SK-N-MC (cell line): ENCODE measurements at regions not wholly inside any gene's neighbourhood (a gene's known extent, or its start where the extent isn't known, plus 50 kb on each side); places are given as distances from the start of the nearest gene placed in this dataset.

Experiments used
- DNase-seq: peaks from one replicate; pipeline ENCODE4 v3.0.0-alpha.2; 2011; ENCODE audit warnings: low read depth, low spot score
- H3K27ac ChIP-seq: fragments of 200-600 bp; sonication (generic); 2 replicates; pipeline ENCODE4 v1.5.1; 2016; ENCODE audit warnings: mixed run types
- H3K36me3 ChIP-seq: fragments of 200-600 bp; sonication (generic); 2 replicates; pipeline ENCODE4 v1.6.1; 2017; ENCODE audit warnings: antibody characterized with exemption, low read length, mixed read lengths; ENCODE audit not compliant: insufficient read depth
- H3K4me3 ChIP-seq: fragments of 200-600 bp; sonication (generic); 2 replicates; pipeline ENCODE4 v1.5.1; 2016
- H3K9ac ChIP-seq: fragments of 200-600 bp; sonication (generic); 2 replicates; pipeline ENCODE4 v1.8.0; 2017; ENCODE audit warnings: mixed run types, mixed read lengths; ENCODE audit not compliant: insufficient read length
- H3K9me3 ChIP-seq: fragments of 200-600 bp; sonication (generic); 2 replicates; pipeline ENCODE4 v1.6.1; 2017; ENCODE audit warnings: low read depth, mild to moderate bottlenecking, antibody characterized with exemption, low read length, moderate library complexity, mixed read lengths
- EZH2 ChIP-seq: fragments of 200-600 bp; sonication (generic); IDR thresholded peaks from one replicate; pipeline ENCODE4 v1.6.1; 2017; ENCODE audit warnings: antibody characterized with exemption
- FOXP2 ChIP-seq: optimal IDR thresholded peaks from 2 replicates; pipeline ENCODE3; 2011; ENCODE audit warnings: mild to moderate bottlenecking, moderate library complexity; ENCODE audit not compliant: insufficient read depth; ENCODE audit errors: extremely low read length, control extremely low read depth
- POLR2AphosphoS5 ChIP-seq: IDR thresholded peaks from 2 replicates; pipeline ENCODE4 v1.6.1; 2012; ENCODE audit warnings: mild to moderate bottlenecking, low read depth, low read length, borderline replicate concordance

DNA sequence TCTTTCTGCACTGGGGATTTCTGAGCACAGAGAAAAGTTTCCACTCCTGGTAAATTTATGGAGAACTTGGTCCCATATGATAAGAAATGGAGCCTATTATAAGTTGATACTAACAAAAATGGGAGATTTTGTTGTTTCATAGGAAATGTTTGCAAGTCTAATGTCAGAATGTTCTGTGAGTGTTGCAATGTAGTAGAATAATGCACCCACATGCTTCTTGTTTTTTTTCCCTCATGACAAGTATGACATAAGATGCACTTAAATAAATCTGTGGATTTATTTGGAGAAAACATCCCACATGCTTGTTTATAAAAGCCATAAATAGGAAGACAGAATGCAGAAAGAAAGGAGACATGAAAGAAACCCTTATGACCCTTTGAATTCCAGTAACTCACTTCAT, 50.8 kb upstream of the KCNJ6 start:
- DNase-seq: no peak
- no peak overlapping the region for H3K4me3 ChIP-seq
- TF ChIP-seq EZH2 (no peak), POLR2AphosphoS5 (no peak), FOXP2 (no peak)
- H3K36me3 ChIP-seq: no peaks in the 10 kb centered on the region
- no peak overlapping the region for H3K9ac ChIP-seq
- H3K9me3 ChIP-seq: no peaks in the 10 kb centered on the region
- H3K27ac ChIP-seq: no peak overlapping the region

DNA sequence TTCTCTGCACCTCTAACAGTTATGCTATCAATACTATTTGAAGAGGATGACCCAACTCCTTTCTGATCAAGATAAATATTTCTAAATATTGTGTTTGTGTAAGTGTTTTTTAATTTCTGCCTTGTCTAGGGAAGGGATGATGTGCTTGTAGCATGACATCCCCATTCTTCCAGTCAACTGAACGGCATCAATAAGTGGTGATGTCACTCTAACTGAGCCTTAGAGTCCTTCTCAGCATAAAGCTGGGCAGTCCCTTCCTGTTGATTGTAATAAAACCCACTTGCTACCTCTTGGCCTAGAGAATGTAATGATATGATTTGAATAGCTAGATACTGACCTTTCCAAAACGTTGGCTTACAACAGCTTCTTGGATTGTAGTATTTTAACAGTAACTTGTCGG, 52.5 kb upstream of the KCNJ6 start:
- no peak for TF ChIP-seq EZH2
- TF ChIP-seq FOXP2: no peak
- no peak for TF ChIP-seq POLR2AphosphoS5
- no peak for DNase-seq
- no peak overlapping the region for H3K9ac ChIP-seq
- no peak overlapping the region for H3K27ac ChIP-seq
- H3K9me3 ChIP-seq: no peaks in the 10 kb centered on the region
- no peaks in the 10 kb centered on the region for H3K36me3 ChIP-seq
- H3K4me3 ChIP-seq: no peak overlapping the region

DNA sequence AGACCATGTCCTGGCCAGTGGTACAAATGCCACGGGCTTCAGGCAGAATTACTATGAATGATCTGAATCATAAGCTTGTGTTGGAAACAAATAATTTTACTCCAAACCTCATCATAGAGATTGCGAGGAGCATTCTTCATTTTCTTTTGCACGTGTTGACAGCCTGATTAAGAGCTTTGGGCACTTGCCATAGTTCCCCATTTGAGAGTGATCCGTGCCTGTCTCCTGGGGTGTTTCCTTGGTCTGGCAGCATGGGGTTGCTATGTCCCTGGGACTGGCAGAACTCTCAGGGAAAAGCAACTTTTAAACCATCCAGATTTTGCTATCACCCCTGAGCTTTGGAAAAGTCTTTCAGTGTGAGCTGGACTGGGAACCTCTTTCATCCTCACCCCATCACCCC, 54.3 kb upstream of the KCNJ6 start:
- no peak overlapping the region for H3K27ac ChIP-seq
- no peak overlapping the region for H3K9ac ChIP-seq
- no peak for TF ChIP-seq EZH2
- TF ChIP-seq POLR2AphosphoS5: no peak
- no peak for TF ChIP-seq FOXP2
- no peaks in the 10 kb centered on the region for H3K36me3 ChIP-seq
- H3K9me3 ChIP-seq: no peaks in the 10 kb centered on the region
- H3K4me3 ChIP-seq: no peak overlapping the region
- DNase-seq: no peak

DNA sequence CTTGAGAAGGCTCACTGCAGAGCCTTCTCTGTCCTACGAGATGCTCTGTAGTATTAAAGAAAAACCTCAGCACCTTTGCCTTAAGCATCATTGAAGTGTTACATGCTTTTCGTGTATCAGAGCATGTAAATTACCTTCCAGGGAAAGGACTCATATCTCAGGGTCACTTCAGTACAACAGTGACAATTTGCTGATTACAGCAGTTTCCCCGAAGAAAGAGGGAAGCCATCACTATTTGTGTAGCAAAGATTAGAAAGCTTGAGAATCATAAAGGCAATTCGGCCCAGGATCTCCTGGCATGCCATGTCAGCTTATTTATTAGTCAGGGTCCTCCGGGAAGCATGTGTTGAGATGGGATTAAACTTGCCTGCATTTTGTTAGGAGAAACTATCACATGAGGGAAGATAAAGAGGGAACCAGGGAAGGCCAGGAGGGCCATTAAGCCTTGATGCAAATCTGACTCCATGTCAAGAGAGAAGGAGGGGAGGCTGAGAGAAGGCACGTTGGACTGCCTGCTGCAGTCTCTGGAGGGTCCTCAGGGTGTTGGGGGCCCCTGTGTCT, 55.2 kb upstream of the KCNJ6 start:
- TF ChIP-seq FOXP2: no peak
- TF ChIP-seq POLR2AphosphoS5: no peak
- TF ChIP-seq EZH2: no peak
- no peaks in the 10 kb centered on the region for H3K36me3 ChIP-seq
- no peak overlapping the region for H3K4me3 ChIP-seq
- H3K9me3 ChIP-seq: no peaks in the 10 kb centered on the region
- DNase-seq: no peak
- H3K27ac ChIP-seq: no peak overlapping the region
- H3K9ac ChIP-seq: no peak overlapping the region

DNA sequence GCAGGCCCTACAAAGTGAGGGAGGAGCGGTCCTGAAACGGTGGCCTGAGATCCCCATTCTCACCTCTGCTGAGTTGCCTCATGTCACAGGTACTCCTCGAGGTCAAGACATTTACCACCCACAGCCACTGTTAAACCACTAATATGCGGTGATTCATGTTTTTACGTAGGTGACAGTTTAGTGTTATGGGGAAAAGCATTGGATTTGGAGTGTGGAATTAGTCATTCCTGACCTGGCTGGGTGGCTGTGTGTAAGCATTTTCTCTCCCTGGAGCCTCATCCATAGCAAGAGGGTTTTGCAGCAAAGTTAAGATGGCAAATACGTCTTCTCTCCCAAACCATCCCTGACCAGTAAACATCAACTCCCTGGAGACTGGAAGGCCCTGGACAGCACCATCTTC, 57.8 kb upstream of the KCNJ6 start:
- TF ChIP-seq FOXP2: no peak
- TF ChIP-seq POLR2AphosphoS5: no peak
- H3K36me3 ChIP-seq: no peaks in the 10 kb centered on the region
- no peak for DNase-seq
- H3K27ac ChIP-seq: no peak overlapping the region
- no peak overlapping the region for H3K9ac ChIP-seq
- H3K4me3 ChIP-seq: no peak overlapping the region
- H3K9me3 ChIP-seq: no peaks in the 10 kb centered on the region

DNA sequence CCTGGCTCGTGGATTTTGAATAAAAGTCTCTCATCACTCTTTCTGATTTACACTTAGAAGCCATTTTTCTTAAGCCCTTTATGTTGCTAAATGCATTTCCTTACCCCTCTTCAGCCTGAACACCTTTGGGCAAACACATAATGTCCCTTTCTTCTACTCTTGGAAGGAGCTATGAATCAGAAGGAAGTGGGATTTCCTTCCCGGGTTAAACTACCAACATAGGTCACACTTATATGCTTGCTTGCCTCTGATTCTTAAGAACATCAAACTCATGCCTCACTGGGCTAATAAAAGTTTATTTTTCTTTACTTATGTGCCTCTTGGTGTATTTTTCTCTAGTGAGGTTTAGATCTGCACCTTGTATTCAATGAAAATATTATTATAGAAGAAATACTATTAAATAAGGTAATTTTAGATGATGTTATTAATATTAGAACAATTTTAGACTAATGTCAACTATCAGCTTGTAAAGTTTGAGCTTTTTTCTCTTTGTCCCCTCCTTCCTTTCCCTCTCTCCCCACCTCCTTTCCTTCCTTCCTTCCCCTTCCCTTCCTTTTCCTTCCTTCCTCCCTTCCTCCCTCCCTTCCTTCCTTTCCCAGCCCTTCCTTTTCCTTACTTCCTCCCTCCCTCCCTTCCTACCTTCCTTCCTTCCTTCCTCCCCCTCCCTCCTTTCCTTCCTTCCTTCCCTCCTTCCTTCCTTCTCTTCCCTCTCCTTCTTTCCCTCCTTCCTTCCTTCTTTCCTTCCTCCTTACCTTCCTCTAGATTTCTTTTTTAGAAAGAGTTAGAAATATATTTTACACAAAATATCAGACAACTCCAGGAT, 66.5 kb upstream of the KCNJ6 start:
- Histone ChIP-seq H3K36me3 (no peaks in the 10 kb centered on the region), H3K9ac (no peak overlapping the region), H3K27ac (no peak overlapping the region), H3K9me3 (no peaks in the 10 kb centered on the region), H3K4me3 (no peak overlapping the region)
- TF ChIP-seq POLR2AphosphoS5 (no peak), FOXP2 (no peak), EZH2 (no peak)
- DNase-seq: no peak

DNA sequence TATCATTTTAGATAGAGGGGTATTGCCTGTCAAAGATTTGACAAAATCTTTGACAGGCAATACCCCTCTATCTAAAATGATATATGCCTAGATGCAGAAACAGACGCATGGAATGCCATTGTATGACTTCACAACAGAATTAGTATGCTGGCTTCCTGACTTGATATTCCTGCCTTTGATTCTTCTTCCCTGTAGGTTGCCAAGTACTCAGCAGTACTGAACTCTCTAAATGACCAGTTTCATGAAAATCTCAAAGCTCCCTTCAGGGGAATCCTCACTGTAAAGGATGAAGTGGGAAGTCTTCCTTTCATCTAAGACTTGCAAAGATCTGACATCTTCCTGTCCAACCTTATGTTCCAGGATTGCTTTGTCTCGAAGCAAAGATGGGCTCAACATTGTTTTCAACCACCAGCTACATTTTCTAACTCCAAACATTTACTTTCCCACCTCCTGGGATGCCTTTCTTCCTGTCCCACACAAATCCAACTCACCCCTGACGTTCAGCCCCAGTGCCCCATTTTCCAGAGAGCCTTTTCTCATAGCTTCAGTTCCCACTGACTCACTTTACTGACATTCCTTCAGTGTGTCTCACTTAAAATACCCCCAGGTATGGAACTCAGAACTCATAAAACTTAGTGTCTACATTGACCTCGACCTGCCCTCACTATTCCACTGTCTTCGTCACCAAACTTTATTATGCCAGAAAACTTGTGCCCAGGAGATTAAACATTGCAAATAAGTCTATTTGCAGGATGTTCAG, 67.3 kb upstream of the KCNJ6 start:
- Histone ChIP-seq H3K4me3 (no peak overlapping the region), H3K9ac (no peak overlapping the region), H3K9me3 (no peaks in the 10 kb centered on the region), H3K27ac (no peak overlapping the region), H3K36me3 (no peaks in the 10 kb centered on the region)
- DNase-seq: no peak
- no peak for TF ChIP-seq FOXP2
- no peak for TF ChIP-seq POLR2AphosphoS5
- TF ChIP-seq EZH2: no peak

DNA sequence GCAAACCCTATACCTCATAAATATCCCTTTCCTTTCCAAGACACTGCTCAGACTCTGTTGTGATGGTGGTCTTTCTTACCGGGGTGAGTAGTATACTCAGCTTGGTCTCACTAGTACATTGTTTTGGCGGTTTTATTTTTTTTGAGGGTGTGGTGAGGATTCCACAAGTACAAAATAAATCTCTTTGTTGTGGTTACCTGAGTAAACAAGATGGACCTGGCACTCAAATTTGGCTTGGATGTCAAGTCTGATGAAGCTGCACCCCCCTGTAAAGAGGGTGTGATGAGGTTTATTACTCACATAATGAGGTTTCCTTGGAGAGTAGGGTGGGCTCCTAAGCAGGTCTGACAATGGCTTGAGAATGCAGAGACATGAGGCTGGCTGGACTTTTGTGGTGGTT, 68.2 kb upstream of the KCNJ6 start:
- Histone ChIP-seq H3K9me3 (no peaks in the 10 kb centered on the region), H3K9ac (no peak overlapping the region), H3K27ac (no peak overlapping the region), H3K4me3 (no peak overlapping the region), H3K36me3 (no peaks in the 10 kb centered on the region)
- DNase-seq: no peak
- TF ChIP-seq EZH2 (no peak), FOXP2 (no peak), POLR2AphosphoS5 (no peak)

DNA sequence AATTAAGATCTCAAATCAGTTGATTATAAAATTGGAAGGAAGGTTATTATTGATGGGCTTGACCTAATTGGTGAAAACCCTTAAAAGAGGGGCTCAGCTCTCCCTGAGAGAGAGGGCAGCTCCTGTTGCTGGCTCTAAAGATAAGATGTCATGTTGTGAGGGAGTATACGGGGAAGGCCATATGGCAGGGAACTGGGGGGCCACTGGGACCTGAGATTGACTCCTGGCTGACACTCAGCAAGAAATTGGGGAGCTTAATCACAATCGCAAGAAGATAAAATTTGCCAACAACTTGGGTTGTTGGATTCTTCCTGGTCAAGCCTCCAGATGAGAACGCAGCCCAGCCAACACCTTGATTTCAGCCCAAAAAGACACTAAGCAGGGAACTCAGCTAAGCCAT, 69.7 kb upstream of the KCNJ6 start:
- no peak overlapping the region for H3K9ac ChIP-seq
- H3K4me3 ChIP-seq: no peak overlapping the region
- no peak overlapping the region for H3K27ac ChIP-seq
- no peaks in the 10 kb centered on the region for H3K9me3 ChIP-seq
- TF ChIP-seq FOXP2 (no peak), POLR2AphosphoS5 (no peak), EZH2 (no peak)
- no peaks in the 10 kb centered on the region for H3K36me3 ChIP-seq
- no peak for DNase-seq
